Stimulated activated CD4-positive, alpha-beta T cell treated with anti-CD3 and anti-CD28 coated beads, Interleukin-12 subunit alpha, Interleukin-12 subunit beta, amount 100 ng/mL, for 4 hours (primary cell): ENCODE measurements at regions not wholly inside any gene's neighbourhood (a gene's known extent, or its start where the extent isn't known, plus 50 kb on each side); places are given as distances from the start of the nearest gene placed in this dataset.

ENCODE experiments used
- DNase-seq: peaks from one replicate; pipeline ENCODE4 v3.0.0-alpha.2; 2020

DNA sequence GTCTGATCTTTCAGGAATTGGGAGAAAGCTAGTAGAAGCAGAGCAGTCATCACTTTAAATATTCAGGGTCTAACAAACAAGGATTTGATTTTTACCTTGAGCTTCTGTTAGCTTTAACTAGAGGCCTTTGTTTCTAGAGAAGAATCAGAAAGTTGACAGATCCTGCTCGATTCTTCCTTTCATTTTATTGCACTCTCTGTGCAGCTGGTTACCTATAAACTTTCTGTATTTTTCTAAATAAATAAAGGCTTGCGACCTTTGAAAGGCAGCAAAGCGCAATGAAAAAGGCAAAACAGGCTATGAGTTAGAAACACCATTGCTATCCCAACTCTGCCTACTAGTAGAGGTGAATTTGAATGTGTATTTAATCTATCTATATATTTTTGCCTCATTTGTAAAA is 101.4 kb upstream of the NPY2R start:
- no peak for DNase-seq

GRCh38 chr4:155114790-155115189 is 93.6 kb upstream of the NPY2R start:
- no peak for DNase-seq

GRCh38 chr4:155119006-155119405 is 89.4 kb upstream of the NPY2R start:
- DNase-seq = no peak

DNA sequence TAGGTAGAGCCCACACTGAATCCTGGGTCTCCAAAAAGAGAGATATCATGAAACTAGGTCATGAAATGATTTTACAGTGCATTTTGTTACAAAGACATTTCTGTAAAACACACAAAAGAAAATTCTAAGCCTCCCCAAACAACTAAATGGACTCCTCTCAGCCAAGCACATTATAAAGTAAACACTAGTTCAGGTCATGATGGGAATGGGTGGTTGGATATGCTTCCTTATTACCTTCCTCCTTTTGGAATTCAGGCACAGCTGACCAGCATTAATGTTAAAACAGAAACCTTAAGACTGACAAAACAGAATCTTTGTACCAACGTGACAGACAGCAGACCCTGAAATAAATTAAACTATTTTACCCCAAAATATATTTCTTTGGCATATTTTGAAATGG is 87.9 kb upstream of the NPY2R start:
- DNase-seq = no peak

- no peak for DNase-seq
Observed at GRCh38 chr4:155122382-155122781, 86.1 kb upstream of the NPY2R start.

DNA sequence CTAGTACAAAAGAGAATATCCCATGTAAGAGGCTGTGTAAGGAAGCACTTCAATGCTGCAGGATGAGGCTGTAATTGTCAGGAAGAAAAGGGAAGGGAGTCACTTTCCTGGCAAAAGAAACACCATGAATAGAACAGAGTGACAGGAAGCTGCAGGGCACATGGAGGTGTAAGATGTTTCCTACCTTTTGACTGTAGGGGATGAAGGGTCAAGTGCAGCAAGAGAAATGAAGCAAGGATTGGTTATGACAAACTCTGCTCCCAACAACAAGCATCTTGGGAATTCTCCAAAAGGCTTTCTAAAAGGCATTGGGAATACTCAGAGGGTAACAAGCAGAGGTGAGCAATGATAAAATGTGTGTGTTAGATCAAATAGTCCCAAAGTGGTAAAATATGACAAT is 74.3 kb upstream of the NPY2R start:
- no peak for DNase-seq

GRCh38 chr4:155140889-155141288 is 67.5 kb upstream of the NPY2R start:
- DNase-seq = no peak

GRCh38 chr4:155143512-155143911 is 64.9 kb upstream of the NPY2R start:
- no peak for DNase-seq
